Spleen (tissue), 11 donors: ENCODE measurements at regions not wholly inside any gene's neighbourhood (a gene's known extent, or its start where the extent isn't known, plus 50 kb on each side); places are given as distances from the start of the nearest gene placed in this dataset.

Source experiments
- DNase-seq: peaks from one replicate; pipeline ENCODE4 v3.0.0-alpha.2; 2020
- H3K27ac ChIP-seq, 8 donors: fragments of 200-600 bp; sonication (generic) in 7 of 8; 1 replicate in 4 of 8; 2 replicates in 4 of 8; pipeline versions ENCODE4 v1.5.0 to v1.8.0; 2016 to 2021; ENCODE audit warnings: inconsistent platforms in 4 of 8, mild to moderate bottlenecking in 4 of 8, moderate library complexity in 1 of 8
- H3K27me3 ChIP-seq, 7 donors: fragments of 200-600 bp; sonication (generic) in 6 of 7; replicated peaks in 1 of 7; 1 replicate in 4 of 7; 2 replicates in 3 of 7; pipeline versions ENCODE4 v1.5.0 to v1.8.0; 2016 to 2021; ENCODE audit warnings: inconsistent platforms in 3 of 7, mild to moderate bottlenecking in 1 of 7
- H3K36me3 ChIP-seq, 6 donors: fragments of 200-600 bp; sonication (generic) in 5 of 6; 1 replicate in 4 of 6; 2 replicates in 2 of 6; pipeline versions ENCODE4 v1.5.0 to v1.8.0; 2016 to 2021; ENCODE audit warnings: inconsistent platforms in 2 of 6
- H3K4me1 ChIP-seq, 6 donors: fragments of 200-600 bp; sonication (generic) in 5 of 6; 1 replicate in 3 of 6; 2 replicates in 3 of 6; pipeline versions ENCODE4 v1.5.0 to v1.8.0; 2016 to 2021; ENCODE audit warnings: inconsistent platforms in 3 of 6
- H3K4me3 ChIP-seq, 8 donors: fragments of 200-600 bp; sonication (generic) in 7 of 8; 1 replicate in 4 of 8; 2 replicates in 4 of 8; pipeline versions ENCODE4 v1.5.0 to v1.8.0; 2016 to 2021; ENCODE audit warnings: inconsistent platforms in 4 of 8, mild to moderate bottlenecking in 4 of 8, moderate library complexity in 2 of 8
- H3K9me3 ChIP-seq, 8 donors: fragments of 200-600 bp; sonication (generic) in 7 of 8; 1 replicate in 4 of 8; 2 replicates in 4 of 8; pipeline versions ENCODE4 v1.5.0 to v1.8.0; 2016 to 2021; ENCODE audit warnings: inconsistent platforms in 4 of 8
- POLR2A ChIP-seq, 3 donors: fragments of 450-650 bp; IDR thresholded peaks; one replicate each; pipeline ENCODE4 v1.5.1; 2017; ENCODE audit warnings: antibody characterized with exemption in 3 of 3, mild to moderate bottlenecking in 1 of 3
- POLR2AphosphoS5 ChIP-seq, 3 donors: sonication (generic); formaldehyde crosslinking; IDR thresholded peaks; one replicate each; pipeline ENCODE4 v1.5.1; 2017; ENCODE audit warnings: antibody characterized with exemption in 3 of 3
- WGBS, 5 donors: extraction: QIAGEN DNeasy Blood & Tissue Kit in 3 of 5; methylation state at CpG; one replicate each; pipeline versions ENCODE4 v1.1.5 to v1.1.7; 2013 to 2018; 5-methylcytosine and 5-hydroxymethylcytosine counted together
- intact Hi-C: fragments of 100-400 bp; cut with DNase I; formaldehyde crosslinking; loops from one replicate; pipeline ENCODE4 v1.15.0; 2023; ENCODE audit warnings: low total_unique reads
- TF ChIP-seq, protein P1 (sequence below), 11 experiments: fragments of 200-600 bp in 7 of 11; fragments of 450-650 bp in 4 of 11; sonication (generic) in 4 of 11; IDR thresholded peaks in 8 of 11; conservative IDR thresholded peaks in 3 of 11; 1 replicate in 7 of 11; 2 replicates in 4 of 11; pipeline versions ENCODE4 v1.4.0 to v1.8.0; 2016 to 2021; ENCODE audit warnings: antibody characterized with exemption in 11 of 11, inconsistent platforms in 4 of 11, mild to moderate bottlenecking in 1 of 11
- donor health status: healthy with polysubstance abuse.
- donor health status: DM: no; HTN: no; CAD: no; lungs with moderate emphysema.
- donor health status: DM: no; HTN: no; CAD: no.
- donor health status: Bipolar disorder and iron deficiency.
- donor health status: healthy.
- donor health status: DM: no; HTN: no; CAD: no.
- donor health status: DM: yes; HTN: yes; CAD: no.

DNA sequence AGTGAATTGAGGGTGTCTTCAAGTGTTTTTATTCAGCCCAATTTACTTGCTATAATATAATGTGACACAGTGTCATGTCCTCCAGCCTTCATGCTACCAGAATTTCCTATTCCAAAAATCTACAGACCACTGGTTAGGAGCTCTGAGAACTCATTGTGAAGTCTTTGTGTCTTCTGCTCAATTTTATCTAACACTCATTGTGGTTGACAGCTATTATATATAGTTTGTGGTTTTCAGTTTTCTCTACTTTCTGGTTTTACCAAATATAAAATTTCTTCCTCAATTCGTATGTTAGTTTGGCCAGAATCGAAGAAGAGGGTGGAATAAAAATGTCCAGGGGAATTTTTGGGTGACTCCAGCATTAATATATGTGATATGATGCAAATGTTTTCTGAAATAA is 509.3 kb upstream of the NUDT12 start:
- peaks cover 0 to 6% (median 0%) of the 10 kb centered on the region in 8 donors for H3K9me3 ChIP-seq
- intact Hi-C loops, result no loop called here
- no peaks in the 10 kb centered on the region for H3K27me3 ChIP-seq
- no peak overlapping the region for H3K27ac ChIP-seq
- no peak for DNase-seq
- WGBS, 5 donors, result 39 to 60% (median 56%) methylated on average over 2 of the region's 2 CpGs
- H3K4me1 ChIP-seq, result no peaks in the 10 kb centered on the region
- TF ChIP-seq POLR2A (IDR thresholded peaks at IDR 0.05) (no peak), POLR2AphosphoS5 (IDR thresholded peaks at IDR 0.05) (no peak)
- TF ChIP-seq, protein P1, sequence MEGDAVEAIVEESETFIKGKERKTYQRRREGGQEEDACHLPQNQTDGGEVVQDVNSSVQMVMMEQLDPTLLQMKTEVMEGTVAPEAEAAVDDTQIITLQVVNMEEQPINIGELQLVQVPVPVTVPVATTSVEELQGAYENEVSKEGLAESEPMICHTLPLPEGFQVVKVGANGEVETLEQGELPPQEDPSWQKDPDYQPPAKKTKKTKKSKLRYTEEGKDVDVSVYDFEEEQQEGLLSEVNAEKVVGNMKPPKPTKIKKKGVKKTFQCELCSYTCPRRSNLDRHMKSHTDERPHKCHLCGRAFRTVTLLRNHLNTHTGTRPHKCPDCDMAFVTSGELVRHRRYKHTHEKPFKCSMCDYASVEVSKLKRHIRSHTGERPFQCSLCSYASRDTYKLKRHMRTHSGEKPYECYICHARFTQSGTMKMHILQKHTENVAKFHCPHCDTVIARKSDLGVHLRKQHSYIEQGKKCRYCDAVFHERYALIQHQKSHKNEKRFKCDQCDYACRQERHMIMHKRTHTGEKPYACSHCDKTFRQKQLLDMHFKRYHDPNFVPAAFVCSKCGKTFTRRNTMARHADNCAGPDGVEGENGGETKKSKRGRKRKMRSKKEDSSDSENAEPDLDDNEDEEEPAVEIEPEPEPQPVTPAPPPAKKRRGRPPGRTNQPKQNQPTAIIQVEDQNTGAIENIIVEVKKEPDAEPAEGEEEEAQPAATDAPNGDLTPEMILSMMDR (IDR thresholded peaks at IDR 0.05 in 8 of 11, conservative IDR thresholded peaks at IDR 0.05 in 3 of 11), result no peak
- H3K36me3 ChIP-seq, result no peaks in the 10 kb centered on the region
- H3K4me3 ChIP-seq, result no peak overlapping the region

DNA sequence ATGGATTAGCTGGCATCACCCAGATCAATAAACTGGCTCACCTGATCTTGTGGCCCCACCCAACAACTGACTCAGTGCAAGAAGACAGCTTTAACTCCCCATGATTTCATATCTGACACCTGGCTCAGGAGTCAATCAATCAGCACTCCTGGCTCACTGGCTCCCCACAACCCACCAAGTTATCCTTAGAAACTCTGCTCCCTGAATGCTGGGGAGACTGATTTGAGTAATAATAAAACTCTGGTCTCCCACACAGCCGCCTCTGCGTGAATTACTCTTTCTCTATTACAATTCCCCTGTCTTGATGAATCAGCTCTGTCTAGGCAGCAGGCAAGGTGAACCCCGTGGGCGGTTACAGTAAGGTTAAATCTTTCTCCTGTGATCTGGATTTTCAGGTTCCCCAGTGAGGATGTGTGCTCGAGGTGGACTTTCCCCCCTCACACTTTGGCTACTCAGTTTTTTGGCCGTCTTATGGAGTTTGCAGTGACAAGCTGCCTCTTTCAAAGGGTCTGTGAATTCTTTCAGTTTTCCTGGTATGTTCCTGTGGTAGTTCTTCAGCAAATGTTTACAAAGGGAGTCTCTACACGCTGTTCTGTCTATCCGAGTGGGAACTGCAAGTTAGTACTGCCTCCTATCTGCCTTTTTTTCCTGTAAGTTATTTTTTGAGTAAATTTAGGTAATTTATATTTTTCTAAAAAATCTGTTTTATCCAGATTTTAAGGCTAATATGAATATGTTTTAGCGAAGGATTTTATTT is 500.2 kb upstream of the NUDT12 start:
- TF ChIP-seq POLR2A (IDR thresholded peaks at IDR 0.05) (no peak), POLR2AphosphoS5 (IDR thresholded peaks at IDR 0.05) (no peak)
- TF ChIP-seq, protein P1 (IDR thresholded peaks at IDR 0.05 in 8 of 11, conservative IDR thresholded peaks at IDR 0.05 in 3 of 11), result no peak
- WGBS, 5 donors, result 79 to 92% (median 84%) methylated on average over 9 of the region's 9 CpGs

GRCh38 chr5:104061707-104062106 is 499.1 kb upstream of the NUDT12 start:
- 67 to 86% (median 82%) methylated on average over 3 of the region's 3 CpGs for WGBS, 5 donors
- H3K9me3 ChIP-seq, result peaks cover 0 to 16% (median 0%) of the 10 kb centered on the region in 8 donors
- TF ChIP-seq, protein P1 (IDR thresholded peaks at IDR 0.05 in 8 of 11, conservative IDR thresholded peaks at IDR 0.05 in 3 of 11), result no peak
- TF ChIP-seq POLR2AphosphoS5 (IDR thresholded peaks at IDR 0.05) (no peak), POLR2A (IDR thresholded peaks at IDR 0.05) (no peak)
- intact Hi-C loops, result no loop called here
- no peak overlapping the region for H3K4me3 ChIP-seq
- H3K27ac ChIP-seq, result no peak overlapping the region
- no peaks in the 10 kb centered on the region for H3K36me3 ChIP-seq
- H3K4me1 ChIP-seq, result no peaks in the 10 kb centered on the region
- no peaks in the 10 kb centered on the region for H3K27me3 ChIP-seq
- no peak for DNase-seq

More for the DNA sequence above, 500.2 kb upstream of the NUDT12 start:
- intact Hi-C loops, result no loop called here
- Histone ChIP-seq H3K27me3 (no peaks in the 10 kb centered on the region), H3K4me1 (no peaks in the 10 kb centered on the region), H3K27ac (no peak overlapping the region), H3K36me3 (no peaks in the 10 kb centered on the region), H3K4me3 (no peak overlapping the region), H3K9me3 (peaks cover 0 to 16% (median 0%) of the 10 kb centered on the region in 8 donors)
- no peak for DNase-seq

GRCh38 chr5:104053353-104053649 is 490.7 kb upstream of the NUDT12 start:
- WGBS, 5 donors, result 18 to 65% (median 50%) methylated on average over 2 of the region's 2 CpGs
- TF ChIP-seq, protein P1 (IDR thresholded peaks at IDR 0.05 in 8 of 11, conservative IDR thresholded peaks at IDR 0.05 in 3 of 11), result no peak
- no peak for TF ChIP-seq POLR2AphosphoS5 (IDR thresholded peaks at IDR 0.05)
- no peak for TF ChIP-seq POLR2A (IDR thresholded peaks at IDR 0.05)
- Histone ChIP-seq H3K9me3 (peaks cover 0 to 6% (median 0%) of the 10 kb centered on the region in 8 donors), H3K27ac (no peak overlapping the region), H3K4me3 (no peak overlapping the region), H3K4me1 (no peaks in the 10 kb centered on the region), H3K27me3 (no peaks in the 10 kb centered on the region), H3K36me3 (no peaks in the 10 kb centered on the region)
- no peak for DNase-seq
- intact Hi-C loops, result no loop called here
